Fibroblast of skin of right quadriceps (primary cell): ENCODE measurements at regions not wholly inside any gene's neighbourhood (a gene's known extent, or its start where the extent isn't known, plus 50 kb on each side); places are given as distances from the start of the nearest gene placed in this dataset.
"Not testable (repeated sequence)": the region's sequence is repeated elsewhere in the genome, so short reads cannot be mapped to it uniquely, and the experiment has no call there.

Experiments used
- DNase-seq: peaks from one replicate; pipeline ENCODE4 v3.0.0-alpha.2; 2013

DNA sequence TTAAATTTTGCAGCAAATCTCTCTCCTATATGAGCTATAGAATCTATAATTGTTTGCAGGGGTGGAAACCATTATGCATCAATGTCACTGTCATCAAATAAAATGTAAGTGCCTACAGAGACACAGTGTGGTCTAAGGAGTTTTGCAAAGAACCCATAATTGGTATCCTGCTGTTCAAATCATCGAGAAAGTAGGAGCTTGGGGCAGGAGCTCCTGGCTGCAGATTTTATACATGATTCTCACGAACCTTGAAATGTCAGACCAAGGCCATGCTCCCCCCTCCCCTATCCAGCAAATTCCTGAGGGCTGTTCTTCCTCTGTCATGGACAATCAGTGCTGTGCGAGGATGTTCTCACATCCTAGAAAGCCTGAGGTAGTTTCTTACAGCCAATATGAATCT, 119.5 kb upstream of the CYRIA start:
- no peak for DNase-seq

- no peak for DNase-seq
Observed at GRCh38 chr2:16784652-16785051, 119.0 kb upstream of the CYRIA start.

GRCh38 chr2:16777123-16777870, 111.7 kb upstream of the CYRIA start:
- DNase-seq: no peak

- DNase-seq: no peak
Observed at GRCh38 chr2:16775899-16776231, 110.2 kb upstream of the CYRIA start.

- peak; percentile 4 for DNase-seq
Observed at GRCh38 chr2:16774980-16775898, 109.6 kb upstream of the CYRIA start.

DNA sequence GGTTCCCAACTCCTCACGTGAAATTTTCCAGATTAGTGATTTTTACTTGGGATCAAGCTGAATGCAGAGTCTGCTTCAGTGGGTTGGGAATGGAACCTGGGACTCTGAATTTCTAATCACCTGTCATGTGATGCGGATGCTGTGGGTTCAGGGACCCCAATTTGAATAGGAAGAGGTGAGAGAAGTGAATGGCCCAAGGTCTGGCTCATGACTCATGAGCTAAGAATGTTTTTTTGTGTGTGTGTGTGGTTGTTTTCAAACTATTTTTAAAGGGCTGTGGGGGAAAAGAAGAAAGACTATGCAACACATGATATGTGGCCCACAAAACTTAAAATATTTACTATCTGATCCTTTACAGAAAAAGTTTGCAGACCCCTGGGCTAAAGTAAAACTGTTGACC, 108.5 kb upstream of the CYRIA start:
- DNase-seq: peak; percentile 17

GRCh38 chr2:16773080-16773713, 107.6 kb upstream of the CYRIA start:
- DNase-seq: peak; percentile 46

DNA sequence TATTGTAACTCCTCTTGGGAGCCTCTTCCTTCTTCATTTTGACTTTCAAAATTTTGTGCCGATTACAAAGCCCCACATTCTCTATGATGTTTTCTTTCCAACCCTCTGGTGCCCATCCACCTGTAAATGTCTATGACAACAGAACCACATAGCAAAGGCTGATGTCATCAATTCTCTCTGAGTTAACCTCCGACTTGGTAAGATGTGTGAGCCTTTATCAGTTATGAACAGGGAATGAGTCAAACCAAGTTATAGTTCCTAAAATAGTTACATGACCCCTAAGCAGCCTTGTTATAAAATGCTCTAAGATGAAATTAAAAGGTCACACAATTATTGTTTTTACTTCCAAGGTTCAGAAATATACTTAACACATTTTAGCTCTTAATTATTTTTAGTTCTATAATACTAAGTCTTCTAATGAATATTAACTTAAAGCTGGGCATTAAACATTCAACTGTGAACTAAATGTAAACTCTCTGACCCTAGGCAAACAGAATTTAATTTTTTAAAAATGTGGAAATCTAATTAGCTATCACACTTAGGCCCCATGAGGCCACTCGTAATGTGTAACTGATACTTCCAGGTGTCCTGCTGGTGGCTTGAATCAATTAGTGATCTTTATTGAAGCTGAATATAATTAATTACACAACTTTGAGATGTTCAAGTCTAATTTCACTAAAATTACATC, 102.3 kb upstream of the CYRIA start:
- DNase-seq: no peak

GRCh38 chr2:16765356-16765755, 99.7 kb upstream of the CYRIA start:
- DNase-seq: no peak

DNA sequence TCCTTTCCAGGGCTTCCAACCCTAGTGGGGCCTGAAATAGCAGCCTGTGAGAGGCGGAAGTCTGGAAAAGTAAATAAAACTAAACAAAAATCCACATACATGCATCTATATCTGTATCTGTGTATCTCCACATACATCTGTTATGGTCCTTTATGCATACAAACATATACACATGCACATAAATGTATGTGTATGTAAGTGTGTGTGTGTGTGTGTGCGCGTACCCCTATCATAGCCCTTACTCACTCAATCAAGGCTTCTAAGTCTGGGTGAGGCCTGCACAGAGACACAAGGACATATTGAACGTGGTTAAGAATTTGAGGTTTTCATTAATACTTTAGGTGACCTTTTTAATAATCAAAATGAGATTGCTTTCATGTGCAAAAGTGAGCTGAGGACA, 98.9 kb upstream of the CYRIA start:
- DNase-seq: no peak

- no peak for DNase-seq
Observed at GRCh38 chr2:16763493-16763899, 97.9 kb upstream of the CYRIA start.

DNA sequence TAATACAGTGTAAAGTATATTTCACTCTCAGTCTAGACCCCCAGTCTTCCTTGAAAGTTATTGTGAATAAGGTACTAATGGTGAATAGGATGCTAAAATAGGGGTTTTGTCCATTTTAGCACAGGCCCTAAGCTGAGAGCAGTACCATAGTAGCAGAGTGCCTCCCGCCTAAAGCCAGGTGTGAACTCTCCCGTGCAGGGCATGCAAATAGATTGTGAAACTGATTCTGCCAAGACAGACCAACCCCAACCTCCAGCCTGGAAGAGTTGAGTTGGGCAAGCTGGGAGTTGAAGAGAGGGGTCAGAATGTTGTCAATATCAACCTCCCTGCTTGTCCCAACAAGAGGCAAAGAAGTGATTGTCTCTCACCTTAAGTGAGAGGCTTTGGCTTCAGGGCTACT, 97.4 kb upstream of the CYRIA start:
- no peak for DNase-seq

- no peak for DNase-seq
Observed at GRCh38 chr2:16760426-16760825, 94.8 kb upstream of the CYRIA start.

DNA sequence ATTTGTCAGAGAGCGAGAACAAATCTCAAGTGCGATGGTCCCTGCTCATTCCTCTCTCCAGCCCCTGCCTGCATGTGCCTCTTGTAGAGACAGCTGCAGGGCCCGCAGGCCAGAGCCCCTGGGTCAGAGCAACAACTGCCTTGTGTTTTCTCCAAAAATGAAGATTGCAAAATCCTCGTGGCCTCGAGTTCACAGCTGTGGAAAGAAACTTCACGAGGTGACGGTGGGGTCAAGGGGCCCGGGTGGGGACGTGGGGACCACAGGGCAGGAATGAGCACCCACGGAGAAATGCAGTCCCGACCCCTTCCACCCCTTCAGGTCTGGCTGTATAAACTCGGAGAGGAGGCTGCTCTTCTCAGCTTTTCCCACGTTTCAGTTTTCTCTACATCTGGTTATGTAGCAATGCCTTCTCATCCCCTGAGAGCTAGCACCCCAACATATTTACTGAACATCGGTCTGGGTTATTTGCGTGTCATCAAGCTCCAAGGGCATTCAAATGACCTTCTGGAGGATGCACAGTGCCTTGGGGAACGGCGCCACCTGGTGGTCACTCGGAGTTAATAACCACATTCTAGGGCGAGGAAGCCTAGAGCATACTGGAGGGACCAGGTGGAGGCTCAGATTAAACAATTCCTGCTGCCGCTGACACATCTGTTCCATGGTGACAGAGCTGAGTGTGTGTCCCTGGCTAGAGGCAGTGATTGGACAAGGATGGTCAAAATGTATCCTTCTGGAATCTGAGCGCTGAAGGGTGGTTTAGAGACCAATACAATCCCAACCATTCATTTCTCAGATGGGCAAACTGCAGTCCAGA, 91.4 kb upstream of the CYRIA start:
- peak; percentile 47 for DNase-seq

GRCh38 chr2:16755442-16755841, 89.8 kb upstream of the CYRIA start:
- no peak for DNase-seq

GRCh38 chr2:16753025-16753424, 87.4 kb upstream of the CYRIA start:
- not testable (repeated sequence) for DNase-seq

DNA sequence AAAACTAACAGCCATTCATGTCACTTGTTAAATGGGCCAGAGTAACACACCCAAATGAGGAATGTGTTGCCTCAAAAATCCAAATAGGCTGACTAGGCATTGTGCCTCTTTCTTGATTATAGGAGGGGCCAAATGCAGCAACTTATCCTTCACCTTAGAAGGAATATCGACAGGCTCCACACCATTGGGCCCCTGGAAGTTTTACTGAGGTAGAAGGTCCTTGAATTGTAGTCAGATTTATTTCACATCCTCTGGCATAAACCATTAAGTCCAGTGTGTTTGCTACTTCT, 85.2 kb upstream of the CYRIA start:
- not testable (repeated sequence) for DNase-seq

- DNase-seq: no peak
Observed at GRCh38 chr2:16750175-16750924, 84.7 kb upstream of the CYRIA start.

DNA sequence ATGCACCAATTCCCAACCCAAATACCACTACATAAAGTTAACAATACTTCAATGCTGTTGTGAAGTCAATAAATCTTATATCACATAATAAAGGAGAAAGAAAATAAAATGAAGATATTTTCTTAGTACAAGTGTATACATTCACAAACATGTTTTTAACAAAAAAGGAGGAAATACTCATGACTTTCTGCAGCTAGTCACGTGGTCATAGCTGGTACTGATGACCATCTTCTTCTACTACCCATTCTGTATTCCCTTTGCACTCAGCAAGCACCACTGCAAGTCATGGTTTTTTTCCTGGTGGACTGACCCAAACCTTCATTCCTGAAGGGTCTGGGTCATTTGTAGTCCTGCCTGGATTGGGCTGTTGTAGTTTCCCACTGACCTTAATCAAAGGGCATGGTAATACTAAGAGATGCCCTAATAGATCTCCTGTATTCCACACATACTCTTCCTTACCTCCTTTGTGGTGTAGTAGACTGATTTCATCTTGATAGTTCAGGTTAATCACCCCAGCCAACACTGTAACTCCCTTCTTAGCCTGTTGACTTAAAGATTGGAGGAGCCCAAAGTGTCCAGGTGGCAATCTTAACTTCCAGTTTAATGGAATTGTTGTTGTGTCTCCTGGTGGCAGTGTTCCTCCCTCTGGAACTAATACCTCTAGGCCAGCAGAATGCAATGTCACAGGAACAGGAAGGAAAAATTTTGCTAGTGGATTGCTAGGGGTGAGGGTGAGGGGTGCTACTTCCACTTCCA, 83.1 kb upstream of the CYRIA start:
- DNase-seq: not testable (repeated sequence)

DNA sequence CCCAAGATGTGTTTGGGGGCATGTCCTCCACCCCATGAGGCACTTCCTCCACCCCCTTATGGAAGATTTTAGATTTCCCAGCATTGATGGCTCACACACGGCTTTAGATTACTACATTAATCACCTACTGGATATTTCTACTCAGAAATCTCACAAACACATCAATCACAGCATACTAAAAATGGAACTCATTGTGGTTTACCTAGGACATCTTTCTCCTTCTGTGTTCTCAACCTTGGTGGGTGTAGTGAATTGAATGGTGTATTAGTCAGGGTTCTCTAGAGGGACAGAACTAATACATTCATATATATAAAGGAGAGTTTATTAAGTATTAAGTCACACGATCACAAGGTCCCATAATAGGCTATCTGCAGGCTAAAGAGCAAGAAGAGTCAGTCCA, 82.1 kb upstream of the CYRIA start:
- no peak for DNase-seq

- DNase-seq: no peak
Observed at GRCh38 chr2:16747257-16747656, 81.6 kb upstream of the CYRIA start.
